Osteoblast (primary cell): ENCODE measurements at regions not wholly inside any gene's neighbourhood (a gene's known extent, or its start where the extent isn't known, plus 50 kb on each side); places are given as distances from the start of the nearest gene placed in this dataset.

Experiments
- DNase-seq: peaks from one replicate; pipeline ENCODE4 v3.0.0; 2011; ENCODE audit warnings: low spot score, mixed read lengths; ENCODE audit not compliant: insufficient read length; ENCODE audit errors: missing footprints
- H2AFZ ChIP-seq: 2 replicates; pipeline ENCODE4 v1.6.0; 2011; ENCODE audit warnings: mild to moderate bottlenecking, low read length
- H3K27ac ChIP-seq: 2 replicates; pipeline ENCODE4 v1.5.1; 2011; ENCODE audit warnings: mild to moderate bottlenecking, low read depth, low read length, moderate library complexity
- H3K27me3 ChIP-seq: 2 replicates; pipeline ENCODE4 v1.6.0; 2012; ENCODE audit warnings: mild to moderate bottlenecking, control low read depth, inconsistent platforms, low read length, moderate library complexity; ENCODE audit not compliant: insufficient read depth
- H3K36me3 ChIP-seq: 2 replicates; pipeline ENCODE4 v1.5.1; 2011; ENCODE audit warnings: mild to moderate bottlenecking, low read length, control low read depth, moderate library complexity; ENCODE audit not compliant: insufficient read depth
- H3K4me1 ChIP-seq: 2 replicates; pipeline ENCODE4 v1.5.1; 2011; ENCODE audit warnings: mild to moderate bottlenecking, low read length, control low read depth, moderate library complexity; ENCODE audit not compliant: insufficient read depth
- H3K4me2 ChIP-seq: 2 replicates; pipeline ENCODE4 v1.6.0; 2011; ENCODE audit warnings: mild to moderate bottlenecking, low read length; ENCODE audit not compliant: insufficient read depth
- H3K4me3 ChIP-seq: fragments of 200-600 bp; sonication (generic); 3 replicates; pipeline ENCODE4 v1.5.1; 2012; ENCODE audit warnings: mild to moderate bottlenecking, low read length, inconsistent platforms; ENCODE audit not compliant: insufficient read depth
- H3K79me2 ChIP-seq: 2 replicates; pipeline ENCODE4 v1.6.0; 2012; ENCODE audit warnings: mild to moderate bottlenecking, low read length, control low read depth, inconsistent platforms; ENCODE audit not compliant: insufficient read depth
- H3K9me3 ChIP-seq: 2 replicates; pipeline ENCODE4 v1.5.1; 2011; ENCODE audit warnings: low read depth, low read length, control low read depth
- H4K20me1 ChIP-seq: 2 replicates; pipeline ENCODE4 v1.6.0; 2012; ENCODE audit warnings: mild to moderate bottlenecking, low read length, control low read depth; ENCODE audit not compliant: insufficient read depth
- TF ChIP-seq, protein P1 (sequence below): IDR thresholded peaks from 2 replicates; pipeline ENCODE4 v1.5.1; 2011; ENCODE audit warnings: mild to moderate bottlenecking, low read depth, low read length, moderate library complexity; ENCODE audit errors: extremely low read depth

DNA sequence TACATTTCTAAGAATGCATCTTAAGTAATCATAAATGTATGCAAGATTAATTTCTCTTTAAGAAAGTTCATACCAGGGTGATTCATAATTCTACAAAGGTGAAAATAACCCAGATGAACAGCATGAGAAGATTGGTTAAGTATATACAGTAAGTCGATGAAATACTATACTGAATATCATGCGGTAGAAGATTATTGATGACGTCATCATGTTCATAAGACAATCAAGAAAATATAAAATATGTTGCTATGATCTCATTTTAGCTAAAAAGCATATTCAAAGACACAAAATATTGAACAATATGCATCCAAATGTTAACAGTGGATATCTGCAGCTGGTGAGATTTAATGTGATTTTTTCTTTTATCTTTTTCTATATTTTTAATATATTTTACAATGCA, 312.0 kb upstream of the FGF13 start:
- Histone ChIP-seq H3K27me3 (no peaks in the 10 kb centered on the region), H3K79me2 (no peaks in the 10 kb centered on the region), H3K9me3 (no peaks in the 10 kb centered on the region), H3K4me1 (no peaks in the 10 kb centered on the region), H3K4me3 (no peak overlapping the region), H3K4me2 (no peak overlapping the region), H4K20me1 (no peaks in the 10 kb centered on the region), H2AFZ (no peak overlapping the region), H3K27ac (no peak overlapping the region), H3K36me3 (no peaks in the 10 kb centered on the region)
- DNase-seq, result no peak
- TF ChIP-seq, protein P1, sequence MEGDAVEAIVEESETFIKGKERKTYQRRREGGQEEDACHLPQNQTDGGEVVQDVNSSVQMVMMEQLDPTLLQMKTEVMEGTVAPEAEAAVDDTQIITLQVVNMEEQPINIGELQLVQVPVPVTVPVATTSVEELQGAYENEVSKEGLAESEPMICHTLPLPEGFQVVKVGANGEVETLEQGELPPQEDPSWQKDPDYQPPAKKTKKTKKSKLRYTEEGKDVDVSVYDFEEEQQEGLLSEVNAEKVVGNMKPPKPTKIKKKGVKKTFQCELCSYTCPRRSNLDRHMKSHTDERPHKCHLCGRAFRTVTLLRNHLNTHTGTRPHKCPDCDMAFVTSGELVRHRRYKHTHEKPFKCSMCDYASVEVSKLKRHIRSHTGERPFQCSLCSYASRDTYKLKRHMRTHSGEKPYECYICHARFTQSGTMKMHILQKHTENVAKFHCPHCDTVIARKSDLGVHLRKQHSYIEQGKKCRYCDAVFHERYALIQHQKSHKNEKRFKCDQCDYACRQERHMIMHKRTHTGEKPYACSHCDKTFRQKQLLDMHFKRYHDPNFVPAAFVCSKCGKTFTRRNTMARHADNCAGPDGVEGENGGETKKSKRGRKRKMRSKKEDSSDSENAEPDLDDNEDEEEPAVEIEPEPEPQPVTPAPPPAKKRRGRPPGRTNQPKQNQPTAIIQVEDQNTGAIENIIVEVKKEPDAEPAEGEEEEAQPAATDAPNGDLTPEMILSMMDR, result no peak

DNA sequence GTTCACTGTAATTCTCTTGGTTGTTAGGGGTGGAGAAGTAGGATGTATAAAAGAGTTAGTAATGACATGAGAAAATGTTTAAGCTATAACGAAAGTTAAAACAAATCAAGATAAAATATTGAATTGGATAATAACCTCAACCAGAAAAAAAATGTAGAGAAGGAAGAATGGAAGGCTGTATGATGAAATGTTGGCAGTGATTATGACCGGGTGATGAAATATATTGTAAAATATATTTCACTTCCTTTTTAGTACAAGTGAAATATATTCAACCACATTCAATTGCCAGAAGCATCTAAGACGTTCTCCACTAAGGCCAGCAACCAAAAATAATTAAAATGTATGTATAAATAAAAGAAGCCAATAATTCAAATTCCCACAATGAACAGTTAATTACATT, 309.3 kb upstream of the FGF13 start:
- Histone ChIP-seq H3K4me1 (no peaks in the 10 kb centered on the region), H2AFZ (no peak overlapping the region), H3K4me3 (no peak overlapping the region), H3K79me2 (no peaks in the 10 kb centered on the region), H3K27ac (no peak overlapping the region), H3K36me3 (no peaks in the 10 kb centered on the region), H3K4me2 (no peak overlapping the region), H3K9me3 (no peaks in the 10 kb centered on the region), H3K27me3 (no peaks in the 10 kb centered on the region), H4K20me1 (no peaks in the 10 kb centered on the region)
- TF ChIP-seq, protein P1, result no peak
- DNase-seq, result no peak

DNA sequence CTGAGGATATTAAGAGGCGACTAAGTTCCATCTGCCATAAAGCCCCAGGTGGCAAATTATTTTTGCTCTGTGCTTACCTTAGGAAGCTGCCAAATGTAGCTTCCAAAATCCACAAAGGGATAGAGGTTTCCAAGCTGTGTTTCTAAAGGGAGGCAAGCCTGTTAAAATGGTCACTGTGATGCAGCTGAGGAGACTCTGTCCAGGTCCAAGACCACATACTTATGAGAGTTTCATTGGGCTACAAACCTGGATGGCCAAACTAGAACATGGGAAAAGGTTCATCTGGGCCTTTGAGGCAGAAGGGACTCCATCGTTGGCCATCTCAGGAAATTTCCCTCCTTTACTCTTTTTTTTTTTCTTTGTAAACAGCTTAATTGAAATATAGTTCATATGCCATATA, 306.9 kb upstream of the FGF13 start:
- Histone ChIP-seq H3K79me2 (no peaks in the 10 kb centered on the region), H3K27ac (no peak overlapping the region), H4K20me1 (no peaks in the 10 kb centered on the region), H3K4me3 (no peak overlapping the region), H2AFZ (no peak overlapping the region), H3K27me3 (no peaks in the 10 kb centered on the region), H3K4me1 (no peaks in the 10 kb centered on the region), H3K9me3 (no peaks in the 10 kb centered on the region), H3K36me3 (no peaks in the 10 kb centered on the region), H3K4me2 (no peak overlapping the region)
- no peak for DNase-seq
- TF ChIP-seq, protein P1, result no peak

DNA sequence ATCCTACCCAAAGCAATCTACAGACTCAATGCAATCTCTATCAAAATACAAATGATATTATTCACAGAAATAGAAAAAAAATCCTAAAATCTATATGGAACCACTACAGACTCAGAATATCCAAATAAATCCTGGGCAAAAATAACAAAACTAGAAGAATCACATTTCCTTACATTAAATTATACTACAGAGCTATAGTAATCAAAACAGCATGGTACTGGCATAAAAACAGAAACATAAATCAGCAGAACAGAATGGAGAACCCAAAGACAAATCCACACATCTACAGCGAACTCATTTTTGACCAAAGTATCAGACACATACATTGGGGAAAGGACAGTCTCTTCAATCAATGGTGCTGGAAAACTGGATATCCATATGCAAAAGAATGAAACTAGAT, 304.1 kb upstream of the FGF13 start:
- DNase-seq, result no peak
- Histone ChIP-seq H3K4me1 (no peaks in the 10 kb centered on the region), H3K79me2 (no peaks in the 10 kb centered on the region), H3K9me3 (no peaks in the 10 kb centered on the region), H4K20me1 (no peaks in the 10 kb centered on the region), H3K36me3 (no peaks in the 10 kb centered on the region), H3K27ac (no peak overlapping the region), H2AFZ (no peak overlapping the region), H3K4me3 (no peak overlapping the region), H3K27me3 (no peaks in the 10 kb centered on the region), H3K4me2 (no peak overlapping the region)
- TF ChIP-seq, protein P1, result no peak
